ENCODE measurements at regions not wholly inside any gene's neighbourhood (a gene's known extent, or its start where the extent isn't known, plus 50 kb on each side); places are given as distances from the start of the nearest gene placed in this dataset.

- Mint-ChIP-seq H3K27ac (ENCODE audit: unreplicated experiment) (no peak overlapping the region), H3K36me3 (ENCODE audit: low read depth, unreplicated experiment) (no peaks in the 10 kb centered on the region), H3K4me1 (ENCODE audit: low read depth, unreplicated experiment) (no peaks in the 10 kb centered on the region), H3K27me3 (ENCODE audit: low read depth, unreplicated experiment) (no peaks in the 10 kb centered on the region), H3K9me3 (ENCODE audit: unreplicated experiment) (no peaks in the 10 kb centered on the region), H3K4me3 (ENCODE audit: unreplicated experiment) (no peak overlapping the region)
- TF ChIP-seq EZH2 (IDR thresholded peaks at IDR 0.05; ENCODE audit: insufficient read depth, low read length) (no peak), CTCF (IDR thresholded peaks at IDR 0.05; ENCODE audit: insufficient read depth, low read depth, low read length) (no peak)
- no peak overlapping the region for H3K27ac ChIP-seq (ENCODE audit: low read depth, low read length)
- H3K4me3 ChIP-seq (ENCODE audit: insufficient read depth, low read depth, low read length), result no peak overlapping the region
- no peak for DNase-seq (ENCODE audit: low read depth)
- H4K20me1 ChIP-seq (ENCODE audit: insufficient read depth, low read length), result no peaks in the 10 kb centered on the region
- H3K4me2 ChIP-seq (ENCODE audit: low read length), result no peak overlapping the region
- no peaks in the 10 kb centered on the region for H3K9me3 ChIP-seq (ENCODE audit: insufficient read depth, low read depth, low read length)
- H3K9ac ChIP-seq (ENCODE audit: low read length), result no peak overlapping the region
- H3K4me1 ChIP-seq (ENCODE audit: insufficient read depth, low read length), result no peaks in the 10 kb centered on the region
- no peaks in the 10 kb centered on the region for H3K27me3 ChIP-seq (ENCODE audit: insufficient read depth, low read length)
- H3K36me3 ChIP-seq (ENCODE audit: insufficient read depth, low read length), result no peaks in the 10 kb centered on the region
- no peak overlapping the region for H2AFZ ChIP-seq (ENCODE audit: low read depth, low read length)
- no peak for FAIRE-seq
- H3K79me2 ChIP-seq (ENCODE audit: insufficient read depth, low read length), result no peaks in the 10 kb centered on the region
These were observed 70.9 kb upstream of the ERBB4 start for GRCh38 chr2:212609479-212609878.

GRCh38 chr2:212607080-212607479 lies 68.5 kb upstream of the ERBB4 start:
- Histone ChIP-seq H3K36me3 (ENCODE audit: insufficient read depth, low read length) (no peaks in the 10 kb centered on the region), H3K9ac (ENCODE audit: low read length) (no peak overlapping the region), H3K9me3 (ENCODE audit: insufficient read depth, low read depth, low read length) (no peaks in the 10 kb centered on the region), H4K20me1 (ENCODE audit: insufficient read depth, low read length) (no peaks in the 10 kb centered on the region), H3K27me3 (ENCODE audit: insufficient read depth, low read length) (no peaks in the 10 kb centered on the region), H3K79me2 (ENCODE audit: insufficient read depth, low read length) (no peaks in the 10 kb centered on the region), H3K4me3 (ENCODE audit: insufficient read depth, low read depth, low read length) (no peak overlapping the region), H3K4me1 (ENCODE audit: insufficient read depth, low read length) (no peaks in the 10 kb centered on the region), H3K27ac (ENCODE audit: low read depth, low read length) (no peak overlapping the region), H3K4me2 (ENCODE audit: low read length) (no peak overlapping the region), H2AFZ (ENCODE audit: low read depth, low read length) (no peak overlapping the region)
- Mint-ChIP-seq H3K4me3 (ENCODE audit: unreplicated experiment) (no peak overlapping the region), H3K4me1 (ENCODE audit: low read depth, unreplicated experiment) (no peaks in the 10 kb centered on the region), H3K9me3 (ENCODE audit: unreplicated experiment) (no peaks in the 10 kb centered on the region), H3K27me3 (ENCODE audit: low read depth, unreplicated experiment) (no peaks in the 10 kb centered on the region), H3K27ac (ENCODE audit: unreplicated experiment) (no peak overlapping the region), H3K36me3 (ENCODE audit: low read depth, unreplicated experiment) (no peaks in the 10 kb centered on the region)
- FAIRE-seq (no peak), DNase-seq (ENCODE audit: low read depth) (no peak)
- no peak for TF ChIP-seq EZH2 (IDR thresholded peaks at IDR 0.05; ENCODE audit: insufficient read depth, low read length)
- no peak for TF ChIP-seq CTCF (IDR thresholded peaks at IDR 0.05; ENCODE audit: insufficient read depth, low read depth, low read length)

- no peak for FAIRE-seq
- Histone ChIP-seq H3K4me2 (ENCODE audit: low read length) (no peak overlapping the region), H3K27me3 (ENCODE audit: insufficient read depth, low read length) (no peaks in the 10 kb centered on the region), H3K9ac (ENCODE audit: low read length) (no peak overlapping the region), H3K4me3 (ENCODE audit: insufficient read depth, low read depth, low read length) (no peak overlapping the region), H3K79me2 (ENCODE audit: insufficient read depth, low read length) (no peaks in the 10 kb centered on the region), H4K20me1 (ENCODE audit: insufficient read depth, low read length) (no peaks in the 10 kb centered on the region), H2AFZ (ENCODE audit: low read depth, low read length) (no peak overlapping the region), H3K9me3 (ENCODE audit: insufficient read depth, low read depth, low read length) (no peaks in the 10 kb centered on the region), H3K27ac (ENCODE audit: low read depth, low read length) (no peak overlapping the region), H3K4me1 (ENCODE audit: insufficient read depth, low read length) (no peaks in the 10 kb centered on the region), H3K36me3 (ENCODE audit: insufficient read depth, low read length) (no peaks in the 10 kb centered on the region)
- DNase-seq (ENCODE audit: low read depth), result no peak
- H3K27me3 Mint-ChIP-seq (ENCODE audit: low read depth, unreplicated experiment), result no peaks in the 10 kb centered on the region
- no peak overlapping the region for H3K4me3 Mint-ChIP-seq (ENCODE audit: unreplicated experiment)
- H3K9me3 Mint-ChIP-seq (ENCODE audit: unreplicated experiment), result no peaks in the 10 kb centered on the region
- H3K27ac Mint-ChIP-seq (ENCODE audit: unreplicated experiment), result no peak overlapping the region
- no peaks in the 10 kb centered on the region for H3K36me3 Mint-ChIP-seq (ENCODE audit: low read depth, unreplicated experiment)
- TF ChIP-seq CTCF (IDR thresholded peaks at IDR 0.05; ENCODE audit: insufficient read depth, low read depth, low read length), result no peak
- TF ChIP-seq EZH2 (IDR thresholded peaks at IDR 0.05; ENCODE audit: insufficient read depth, low read length), result no peak
- H3K4me1 Mint-ChIP-seq (ENCODE audit: low read depth, unreplicated experiment), result no peaks in the 10 kb centered on the region
These were observed 67.6 kb upstream of the ERBB4 start for GRCh38 chr2:212606232-212606631.
